Left lung (tissue), 4 donors: ENCODE measurements at regions not wholly inside any gene's neighbourhood (a gene's known extent, or its start where the extent isn't known, plus 50 kb on each side); places are given as distances from the start of the nearest gene placed in this dataset.

ENCODE experiments used
- ATAC-seq: fragments of 200-7000 bp; cut with Tn5 transposase; one replicate; pipeline ENCODE4 v1.9.1; 2020; ENCODE audit warnings: moderate library complexity
- DNase-seq, 4 donors: peaks; one replicate each; pipeline ENCODE4 v3.0.0-alpha.2; 2013 to 2020
- H3K27ac ChIP-seq, 2 donors: fragments of 200-600 bp; sonication (generic) in 1 of 2; one replicate each; pipeline versions ENCODE4 v1.5.0 to v1.8.0; 2020 to 2021
- H3K27me3 ChIP-seq, 2 donors: fragments of 200-600 bp; sonication (generic) in 1 of 2; one replicate each; pipeline versions ENCODE4 v1.5.0 to v1.8.0; 2020 to 2021
- H3K36me3 ChIP-seq, 2 donors: fragments of 200-600 bp; sonication (generic) in 1 of 2; one replicate each; pipeline versions ENCODE4 v1.5.0 to v1.8.0; 2020 to 2021
- H3K4me1 ChIP-seq, 2 donors: fragments of 200-600 bp; one replicate each; pipeline ENCODE4 v1.8.0; 2021
- H3K4me3 ChIP-seq, 2 donors: fragments of 200-600 bp; sonication (generic) in 1 of 2; one replicate each; pipeline versions ENCODE4 v1.5.0 to v1.8.0; 2020 to 2021; ENCODE audit warnings: mild to moderate bottlenecking in 1 of 2
- H3K9me3 ChIP-seq, 2 donors: fragments of 200-600 bp; sonication (generic) in 1 of 2; one replicate each; pipeline versions ENCODE4 v1.5.0 to v1.8.0; 2020 to 2021
- CTCF ChIP-seq, 2 donors: fragments of 200-600 bp; sonication (generic) in 1 of 2; IDR thresholded peaks; one replicate each; pipeline versions ENCODE4 v1.5.0 to v1.8.0; 2021; ENCODE audit warnings: antibody characterized with exemption in 2 of 2
- intact Hi-C, 2 donors: fragments of 100-400 bp; cut with DNase I; formaldehyde crosslinking; loops; one replicate each; pipeline versions ENCODE4 v1.11.2 to v1.14.2; 2022
- donor health status: DM: no; HTN: yes; CAD: no.
- donor health status: DM: no; HTN: no; CAD: no.

- H3K27me3 ChIP-seq, result no peaks in the 10 kb centered on the region
- no peak overlapping the region for H3K4me3 ChIP-seq
- ATAC-seq (no peak), DNase-seq (no peak)
- intact Hi-C loops, result no loop called here
- no peaks in the 10 kb centered on the region for H3K4me1 ChIP-seq
- peaks cover 0 to 4% of the 10 kb centered on the region in 2 donors for H3K9me3 ChIP-seq
- H3K27ac ChIP-seq, result no peak overlapping the region
- H3K36me3 ChIP-seq, result no peaks in the 10 kb centered on the region
- no peak for TF ChIP-seq CTCF (IDR thresholded peaks at IDR 0.05)
Measured at GRCh38 chr10:89879121-89879520, 177.7 kb downstream of the KIF20B start.

DNA sequence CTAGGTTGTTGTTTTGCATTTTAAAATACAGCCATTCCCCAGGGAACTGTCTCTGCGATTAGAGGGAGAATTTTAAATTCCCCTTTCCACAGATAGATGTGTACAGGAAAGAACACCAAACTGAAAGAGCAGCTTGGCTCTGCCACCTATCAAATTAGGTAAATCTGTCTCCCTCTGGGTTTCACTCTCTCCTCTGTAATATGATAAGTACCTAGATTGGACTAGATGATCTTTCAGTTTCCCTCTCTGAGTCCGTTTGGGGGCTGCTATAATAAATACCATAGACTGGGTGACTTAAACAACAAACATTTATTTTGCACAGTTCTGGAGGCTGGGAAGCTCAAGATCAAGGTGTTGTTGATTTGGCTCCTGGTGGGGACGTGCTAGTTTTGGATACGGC is 186.0 kb downstream of the KIF20B start:
- no peaks in the 10 kb centered on the region for H3K36me3 ChIP-seq
- H3K27ac ChIP-seq, result no peak overlapping the region
- ATAC-seq, result no peak
- TF ChIP-seq CTCF (IDR thresholded peaks at IDR 0.05), result no peak
- no peak for DNase-seq
- intact Hi-C loops, result no loop called here
- H3K4me1 ChIP-seq, result no peaks in the 10 kb centered on the region
- no peaks in the 10 kb centered on the region for H3K9me3 ChIP-seq
- no peak overlapping the region for H3K4me3 ChIP-seq
- no peaks in the 10 kb centered on the region for H3K27me3 ChIP-seq

DNA sequence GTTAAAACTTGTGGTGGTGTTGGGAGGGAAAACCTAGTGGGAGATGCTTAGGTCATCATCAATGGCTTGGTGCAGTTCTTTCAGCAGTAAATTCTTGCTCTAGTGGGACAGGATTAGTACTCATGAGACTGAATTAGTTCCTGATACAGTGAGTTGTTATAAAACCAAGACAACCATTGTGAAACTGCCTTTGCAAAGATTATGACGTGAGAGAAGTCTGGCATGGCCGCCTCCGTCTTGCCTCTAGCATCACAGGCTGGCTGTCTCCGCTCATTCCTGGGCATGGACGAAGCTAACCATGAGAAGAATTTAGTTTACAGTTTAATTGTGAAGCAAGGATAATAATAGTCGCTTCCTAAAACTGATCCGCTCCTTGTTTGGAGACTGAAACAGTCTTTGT is 186.4 kb downstream of the KIF20B start:
- ATAC-seq (no peak), DNase-seq (peak in 1 of 4 donors; percentile 28)

GRCh38 chr10:89888321-89889070 is 187.1 kb downstream of the KIF20B start:
- TF ChIP-seq CTCF (IDR thresholded peaks at IDR 0.05), result no peak
- no peak overlapping the region for H3K27ac ChIP-seq
- H3K9me3 ChIP-seq, result no peaks in the 10 kb centered on the region
- H3K4me1 ChIP-seq, result no peaks in the 10 kb centered on the region
- ATAC-seq (peak; percentile 33), DNase-seq (no peak)
- intact Hi-C loops, result no loop called here
- no peaks in the 10 kb centered on the region for H3K27me3 ChIP-seq
- H3K36me3 ChIP-seq, result no peaks in the 10 kb centered on the region
- no peak overlapping the region for H3K4me3 ChIP-seq

More for the DNA sequence above, 186.4 kb downstream of the KIF20B start:
- intact Hi-C loops, result no loop called here
- Histone ChIP-seq H3K27me3 (no peaks in the 10 kb centered on the region), H3K36me3 (no peaks in the 10 kb centered on the region), H3K4me1 (no peaks in the 10 kb centered on the region), H3K9me3 (no peaks in the 10 kb centered on the region), H3K4me3 (no peak overlapping the region), H3K27ac (no peak overlapping the region)
- no peak for TF ChIP-seq CTCF (IDR thresholded peaks at IDR 0.05)

- no peak for TF ChIP-seq CTCF (IDR thresholded peaks at IDR 0.05)
- intact Hi-C loops, result no loop called here
- ATAC-seq (no peak), DNase-seq (no peak)
- Histone ChIP-seq H3K27me3 (no peaks in the 10 kb centered on the region), H3K27ac (no peak overlapping the region), H3K4me1 (no peaks in the 10 kb centered on the region), H3K36me3 (no peaks in the 10 kb centered on the region), H3K4me3 (no peak overlapping the region), H3K9me3 (no peaks in the 10 kb centered on the region)
Measured at GRCh38 chr10:89889606-89890005, 188.2 kb downstream of the KIF20B start.
